ENCODE measurements at regions not wholly inside any gene's neighbourhood (a gene's known extent, or its start where the extent isn't known, plus 50 kb on each side); places are given as distances from the start of the nearest gene placed in this dataset.
"Not testable (repeated sequence)": the region's sequence is repeated elsewhere in the genome, so short reads cannot be mapped to it uniquely, and the experiment has no call there.

- in situ Hi-C loops (cut with MboI; ENCODE audit: low sequenced_read_pairs): no loop called here
Observed at GRCh38 chr9:110008663-110009062, 199.3 kb downstream of the C9orf152 start.

- in situ Hi-C loops (cut with MboI; ENCODE audit: low sequenced_read_pairs): no loop called here
Observed at GRCh38 chr9:110011628-110012320, 196.2 kb downstream of the C9orf152 start.

GRCh38 chr9:110013064-110013463, 194.9 kb downstream of the C9orf152 start:
- in situ Hi-C loops (cut with MboI; ENCODE audit: low sequenced_read_pairs): no loop called here

GRCh38 chr9:110015759-110016158, 192.2 kb downstream of the C9orf152 start:
- in situ Hi-C loops (cut with MboI; ENCODE audit: low sequenced_read_pairs): no loop called here

GRCh38 chr9:110016340-110016739, 191.6 kb downstream of the C9orf152 start:
- in situ Hi-C loops (cut with MboI; ENCODE audit: low sequenced_read_pairs): no loop called here

- in situ Hi-C loops (cut with MboI; ENCODE audit: low sequenced_read_pairs): not testable (repeated sequence)
Observed at GRCh38 chr9:110020216-110020615, 187.7 kb downstream of the C9orf152 start.

GRCh38 chr9:110021891-110022290, 186.1 kb downstream of the C9orf152 start:
- in situ Hi-C loops (cut with MboI; ENCODE audit: low sequenced_read_pairs): no loop called here

GRCh38 chr9:110023221-110023620, 184.7 kb downstream of the C9orf152 start:
- in situ Hi-C loops (cut with MboI; ENCODE audit: low sequenced_read_pairs): not testable (repeated sequence)

GRCh38 chr9:110025551-110026170, 182.3 kb downstream of the C9orf152 start:
- in situ Hi-C loops (cut with MboI; ENCODE audit: low sequenced_read_pairs): no loop called here

- in situ Hi-C loops (cut with MboI; ENCODE audit: low sequenced_read_pairs): no loop called here
Observed at GRCh38 chr9:110027671-110028081, 180.3 kb downstream of the C9orf152 start.

GRCh38 chr9:110028271-110028670, 179.7 kb downstream of the C9orf152 start:
- in situ Hi-C loops (cut with MboI; ENCODE audit: low sequenced_read_pairs): no loop called here

GRCh38 chr9:110028676-110029075, 179.3 kb downstream of the C9orf152 start:
- in situ Hi-C loops (cut with MboI; ENCODE audit: low sequenced_read_pairs): no loop called here

- in situ Hi-C loops (cut with MboI; ENCODE audit: low sequenced_read_pairs): no loop called here
Observed at GRCh38 chr9:110029429-110029955, 178.5 kb downstream of the C9orf152 start.

GRCh38 chr9:110029956-110030480, 177.9 kb downstream of the C9orf152 start:
- in situ Hi-C loops (cut with MboI; ENCODE audit: low sequenced_read_pairs): no loop called here

GRCh38 chr9:110030632-110031031, 177.3 kb downstream of the C9orf152 start:
- in situ Hi-C loops (cut with MboI; ENCODE audit: low sequenced_read_pairs): no loop called here

- in situ Hi-C loops (cut with MboI; ENCODE audit: low sequenced_read_pairs): no loop called here
Observed at GRCh38 chr9:110031511-110032173, 176.3 kb downstream of the C9orf152 start.

GRCh38 chr9:110032532-110032931, 175.4 kb downstream of the C9orf152 start:
- in situ Hi-C loops (cut with MboI; ENCODE audit: low sequenced_read_pairs): not testable (repeated sequence)

- in situ Hi-C loops (cut with MboI; ENCODE audit: low sequenced_read_pairs): no loop called here
Observed at GRCh38 chr9:110033869-110034268, 174.1 kb downstream of the C9orf152 start.

GRCh38 chr9:110036286-110036685, 171.7 kb downstream of the C9orf152 start:
- in situ Hi-C loops (cut with MboI; ENCODE audit: low sequenced_read_pairs): no loop called here

GRCh38 chr9:110040788-110041187, 167.2 kb downstream of the C9orf152 start:
- in situ Hi-C loops (cut with MboI; ENCODE audit: low sequenced_read_pairs): no loop called here

GRCh38 chr9:110041452-110041851, 166.5 kb downstream of the C9orf152 start:
- in situ Hi-C loops (cut with MboI; ENCODE audit: low sequenced_read_pairs): no loop called here
